ENCODE measurements at regions not wholly inside any gene's neighbourhood (a gene's known extent, or its start where the extent isn't known, plus 50 kb on each side); places are given as distances from the start of the nearest gene placed in this dataset.

GRCh38 chr11:93963072-93963471 lies 58.1 kb upstream of the HEPHL1 start:
- TF ChIP-seq, protein P1, sequence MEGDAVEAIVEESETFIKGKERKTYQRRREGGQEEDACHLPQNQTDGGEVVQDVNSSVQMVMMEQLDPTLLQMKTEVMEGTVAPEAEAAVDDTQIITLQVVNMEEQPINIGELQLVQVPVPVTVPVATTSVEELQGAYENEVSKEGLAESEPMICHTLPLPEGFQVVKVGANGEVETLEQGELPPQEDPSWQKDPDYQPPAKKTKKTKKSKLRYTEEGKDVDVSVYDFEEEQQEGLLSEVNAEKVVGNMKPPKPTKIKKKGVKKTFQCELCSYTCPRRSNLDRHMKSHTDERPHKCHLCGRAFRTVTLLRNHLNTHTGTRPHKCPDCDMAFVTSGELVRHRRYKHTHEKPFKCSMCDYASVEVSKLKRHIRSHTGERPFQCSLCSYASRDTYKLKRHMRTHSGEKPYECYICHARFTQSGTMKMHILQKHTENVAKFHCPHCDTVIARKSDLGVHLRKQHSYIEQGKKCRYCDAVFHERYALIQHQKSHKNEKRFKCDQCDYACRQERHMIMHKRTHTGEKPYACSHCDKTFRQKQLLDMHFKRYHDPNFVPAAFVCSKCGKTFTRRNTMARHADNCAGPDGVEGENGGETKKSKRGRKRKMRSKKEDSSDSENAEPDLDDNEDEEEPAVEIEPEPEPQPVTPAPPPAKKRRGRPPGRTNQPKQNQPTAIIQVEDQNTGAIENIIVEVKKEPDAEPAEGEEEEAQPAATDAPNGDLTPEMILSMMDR (optimal IDR thresholded peaks at IDR 0.05 in 1 of 3, IDR thresholded peaks at IDR 0.05 in 1 of 3, conservative IDR thresholded peaks at IDR 0.05 in 1 of 3; ENCODE audit: extremely low read depth in 1 of 3, insufficient read depth in 2 of 3, low read length in 3 of 3), result no peak
- TF ChIP-seq EZH2 (IDR thresholded peaks at IDR 0.05; ENCODE audit: low read length), result no peak
